ENCODE measurements at regions not wholly inside any gene's neighbourhood (a gene's known extent, or its start where the extent isn't known, plus 50 kb on each side); places are given as distances from the start of the nearest gene placed in this dataset.

GRCh38 chr11:116466801-116467200 lies 306.0 kb downstream of the BUD13 start:
- Histone ChIP-seq H3K4me1 (no peaks in the 10 kb centered on the region), H3K27me3 (peaks cover 22% of the 10 kb centered on the region), H3K4me3 (no peak overlapping the region), H3K27ac (no peak overlapping the region), H3K9me3 (no peaks in the 10 kb centered on the region), H3K36me3 (no peaks in the 10 kb centered on the region)
- 54% methylated on average over 6 of the region's 6 CpGs for WGBS
- TF ChIP-seq POLR2AphosphoS5 (IDR thresholded peaks at IDR 0.05) (no peak), CTCF (IDR thresholded peaks at IDR 0.05) (no peak), POLR2A (IDR thresholded peaks at IDR 0.05) (no peak), EP300 (IDR thresholded peaks at IDR 0.05) (no peak)
- no peak for DNase-seq (ENCODE audit: low spot score in 2 of 2)

- Histone ChIP-seq H3K27me3 (peaks cover 25% of the 10 kb centered on the region), H3K4me3 (no peak overlapping the region), H3K9me3 (no peaks in the 10 kb centered on the region), H3K27ac (no peak overlapping the region), H3K4me1 (no peaks in the 10 kb centered on the region), H3K36me3 (no peaks in the 10 kb centered on the region)
- no peak for TF ChIP-seq EP300 (IDR thresholded peaks at IDR 0.05)
- no peak for TF ChIP-seq POLR2AphosphoS5 (IDR thresholded peaks at IDR 0.05)
- no peak for TF ChIP-seq POLR2A (IDR thresholded peaks at IDR 0.05)
- TF ChIP-seq CTCF (IDR thresholded peaks at IDR 0.05): no peak
- DNase-seq (ENCODE audit: low spot score in 2 of 2): no peak
- WGBS: 50% methylated on average over 6 of the region's 6 CpGs
Measured at GRCh38 chr11:116466191-116466590, 306.6 kb downstream of the BUD13 start.

- no peak for DNase-seq (ENCODE audit: low spot score in 2 of 2)
- Histone ChIP-seq H3K27me3 (peaks cover 25% of the 10 kb centered on the region), H3K36me3 (no peaks in the 10 kb centered on the region), H3K27ac (no peak overlapping the region), H3K4me1 (no peaks in the 10 kb centered on the region), H3K4me3 (no peak overlapping the region), H3K9me3 (no peaks in the 10 kb centered on the region)
- WGBS: 29% methylated on average over 4 of the region's 4 CpGs
- no peak for TF ChIP-seq EP300 (IDR thresholded peaks at IDR 0.05)
Measured at GRCh38 chr11:116465056-116465455, 307.7 kb downstream of the BUD13 start.

- WGBS: 47% methylated on average over 2 of the region's 2 CpGs
- Histone ChIP-seq H3K27ac (no peak overlapping the region), H3K4me1 (no peaks in the 10 kb centered on the region), H3K36me3 (no peaks in the 10 kb centered on the region), H3K27me3 (peaks cover 13% of the 10 kb centered on the region), H3K9me3 (no peaks in the 10 kb centered on the region), H3K4me3 (no peak overlapping the region)
- no peak for DNase-seq (ENCODE audit: low spot score in 2 of 2)
- TF ChIP-seq POLR2A (IDR thresholded peaks at IDR 0.05) (no peak), POLR2AphosphoS5 (IDR thresholded peaks at IDR 0.05) (no peak), EP300 (IDR thresholded peaks at IDR 0.05) (no peak), CTCF (IDR thresholded peaks at IDR 0.05) (no peak)
Measured at GRCh38 chr11:116461789-116462188, 311.0 kb downstream of the BUD13 start.

- Histone ChIP-seq H3K4me3 (no peak overlapping the region), H3K36me3 (no peaks in the 10 kb centered on the region), H3K27me3 (peaks cover 13% of the 10 kb centered on the region), H3K27ac (no peak overlapping the region), H3K4me1 (no peaks in the 10 kb centered on the region), H3K9me3 (no peaks in the 10 kb centered on the region)
- no peak for TF ChIP-seq POLR2A (IDR thresholded peaks at IDR 0.05)
- no peak for TF ChIP-seq CTCF (IDR thresholded peaks at IDR 0.05)
- TF ChIP-seq POLR2AphosphoS5 (IDR thresholded peaks at IDR 0.05): no peak
- TF ChIP-seq EP300 (IDR thresholded peaks at IDR 0.05): no peak
- 78% methylated on average over 3 of the region's 3 CpGs for WGBS
- no peak for DNase-seq (ENCODE audit: low spot score in 2 of 2)
Measured at GRCh38 chr11:116460156-116460920, 312.4 kb downstream of the BUD13 start.

Data from suprapubic skin (tissue), 4 donors.